ENCODE measurements at regions not wholly inside any gene's neighbourhood (a gene's known extent, or its start where the extent isn't known, plus 50 kb on each side); places are given as distances from the start of the nearest gene placed in this dataset.

GRCh38 chr4:126686491-126686890 is 946.3 kb upstream of the INTU start:
- H3F3A ChIP-seq (ENCODE audit: insufficient read depth, low read length), result no peaks in the 10 kb centered on the region
- H3K9me3 ChIP-seq (replicated peaks; ENCODE audit: insufficient read depth, low read length), result no peaks in the 10 kb centered on the region
- DNase-seq, result no peak
- no peak overlapping the region for H2AFZ ChIP-seq (ENCODE audit: low read length)
- H3K36me3 ChIP-seq (replicated peaks; ENCODE audit: insufficient read depth, low read length), result no peaks in the 10 kb centered on the region
- H4K20me1 ChIP-seq (ENCODE audit: insufficient read depth, low read length), result no peaks in the 10 kb centered on the region
- H3K4me1 ChIP-seq (ENCODE audit: low read length), result no peaks in the 10 kb centered on the region
- no peak overlapping the region for H3K27ac ChIP-seq (ENCODE audit: low read length)
- no peaks in the 10 kb centered on the region for H3K9me2 ChIP-seq (replicated peaks; ENCODE audit: insufficient read depth, low read length)
- H3K9ac ChIP-seq (ENCODE audit: low read length), result no peak overlapping the region
- no peak for TF ChIP-seq EZH2 (optimal IDR thresholded peaks at IDR 0.05; ENCODE audit: low read depth, low read length)
- TF ChIP-seq CTCF (IDR thresholded peaks at IDR 0.05; ENCODE audit: low read length), result no peak
- TF ChIP-seq EZH2phosphoT487 (IDR thresholded peaks at IDR 0.05; ENCODE audit: low read length), result no peak
- H3K4me2 ChIP-seq (ENCODE audit: low read depth, low read length), result no peak overlapping the region
- H3K27me3 ChIP-seq (replicated peaks; ENCODE audit: insufficient read depth, low read length), result no peaks in the 10 kb centered on the region
- H3K79me2 ChIP-seq (ENCODE audit: low read length), result no peaks in the 10 kb centered on the region
- no peak overlapping the region for H3K4me3 ChIP-seq (ENCODE audit: low read length)

GRCh38 chr4:126687655-126688358 is 945.0 kb upstream of the INTU start:
- Histone ChIP-seq H3K27me3 (replicated peaks; ENCODE audit: insufficient read depth, low read length) (no peaks in the 10 kb centered on the region), H2AFZ (ENCODE audit: low read length) (no peak overlapping the region), H3K4me1 (ENCODE audit: low read length) (no peaks in the 10 kb centered on the region)

GRCh38 chr4:126691797-126692196 is 941.0 kb upstream of the INTU start:
- Histone ChIP-seq H3K79me2 (ENCODE audit: low read length) (no peaks in the 10 kb centered on the region), H3K4me1 (ENCODE audit: low read length) (no peaks in the 10 kb centered on the region), H3K27me3 (replicated peaks; ENCODE audit: insufficient read depth, low read length) (no peaks in the 10 kb centered on the region), H2AFZ (ENCODE audit: low read length) (no peak overlapping the region), H3F3A (ENCODE audit: insufficient read depth, low read length) (no peaks in the 10 kb centered on the region), H3K36me3 (replicated peaks; ENCODE audit: insufficient read depth, low read length) (no peaks in the 10 kb centered on the region), H3K9me2 (replicated peaks; ENCODE audit: insufficient read depth, low read length) (no peaks in the 10 kb centered on the region), H3K9me3 (replicated peaks; ENCODE audit: insufficient read depth, low read length) (no peaks in the 10 kb centered on the region), H3K27ac (ENCODE audit: low read length) (no peak overlapping the region), H3K4me3 (ENCODE audit: low read length) (no peak overlapping the region), H4K20me1 (ENCODE audit: insufficient read depth, low read length) (no peaks in the 10 kb centered on the region), H3K9ac (ENCODE audit: low read length) (no peak overlapping the region), H3K4me2 (ENCODE audit: low read depth, low read length) (no peak overlapping the region)
- TF ChIP-seq EZH2 (optimal IDR thresholded peaks at IDR 0.05; ENCODE audit: low read depth, low read length), result no peak
- no peak for TF ChIP-seq EZH2phosphoT487 (IDR thresholded peaks at IDR 0.05; ENCODE audit: low read length)
- no peak for TF ChIP-seq CTCF (IDR thresholded peaks at IDR 0.05; ENCODE audit: low read length)
- DNase-seq, result no peak

More at GRCh38 chr4:126687655-126688358, 945.0 kb upstream of the INTU start:
- no peaks in the 10 kb centered on the region for H3K36me3 ChIP-seq (replicated peaks; ENCODE audit: insufficient read depth, low read length)
- no peak overlapping the region for H3K27ac ChIP-seq (ENCODE audit: low read length)
- H3K4me2 ChIP-seq (ENCODE audit: low read depth, low read length), result no peak overlapping the region
- no peaks in the 10 kb centered on the region for H4K20me1 ChIP-seq (ENCODE audit: insufficient read depth, low read length)
- H3K4me3 ChIP-seq (ENCODE audit: low read length), result no peak overlapping the region
- H3K79me2 ChIP-seq (ENCODE audit: low read length), result no peaks in the 10 kb centered on the region
- H3K9me2 ChIP-seq (replicated peaks; ENCODE audit: insufficient read depth, low read length), result no peaks in the 10 kb centered on the region
- no peaks in the 10 kb centered on the region for H3K9me3 ChIP-seq (replicated peaks; ENCODE audit: insufficient read depth, low read length)
- no peak for DNase-seq
- no peaks in the 10 kb centered on the region for H3F3A ChIP-seq (ENCODE audit: insufficient read depth, low read length)
- TF ChIP-seq EZH2phosphoT487 (IDR thresholded peaks at IDR 0.05; ENCODE audit: low read length) (no peak), EZH2 (optimal IDR thresholded peaks at IDR 0.05; ENCODE audit: low read depth, low read length) (no peak), CTCF (IDR thresholded peaks at IDR 0.05; ENCODE audit: low read length) (no peak)
- no peak overlapping the region for H3K9ac ChIP-seq (ENCODE audit: low read length)
